Rectal smooth muscle tissue (tissue), 1 donor: ENCODE measurements at regions not wholly inside any gene's neighbourhood (a gene's known extent, or its start where the extent isn't known, plus 50 kb on each side); places are given as distances from the start of the nearest gene placed in this dataset.

Source experiments
- H3K27ac ChIP-seq: one replicate; pipeline ENCODE4 v1.7.0; 2013; ENCODE audit warnings: low read depth, low read length, inconsistent platforms
- H3K27me3 ChIP-seq: one replicate; pipeline ENCODE4 v1.7.0; 2013; ENCODE audit warnings: low read length; ENCODE audit not compliant: control insufficient read depth, insufficient read depth
- H3K36me3 ChIP-seq: one replicate; pipeline ENCODE4 v1.7.0; 2013; ENCODE audit warnings: low read length; ENCODE audit not compliant: control insufficient read depth, insufficient read depth
- H3K4me1 ChIP-seq: one replicate; pipeline ENCODE4 v1.7.0; 2013; ENCODE audit warnings: low read length; ENCODE audit not compliant: control insufficient read depth, insufficient read depth
- H3K4me3 ChIP-seq: one replicate; pipeline ENCODE4 v1.7.0; 2013; ENCODE audit warnings: low read length
- H3K9ac ChIP-seq: one replicate; pipeline ENCODE4 v1.7.0; 2013; ENCODE audit warnings: low read length

GRCh38 chr9:106119176-106119575, 424.8 kb downstream of the TMEM38B start:
- no peak overlapping the region for H3K27ac ChIP-seq
- no peak overlapping the region for H3K9ac ChIP-seq
- no peaks in the 10 kb centered on the region for H3K4me1 ChIP-seq
- no peaks in the 10 kb centered on the region for H3K27me3 ChIP-seq
- no peaks in the 10 kb centered on the region for H3K36me3 ChIP-seq
- no peak overlapping the region for H3K4me3 ChIP-seq

GRCh38 chr9:106120071-106120470, 425.7 kb downstream of the TMEM38B start:
- Histone ChIP-seq H3K9ac (no peak overlapping the region), H3K4me1 (no peaks in the 10 kb centered on the region), H3K36me3 (no peaks in the 10 kb centered on the region), H3K27me3 (no peaks in the 10 kb centered on the region), H3K4me3 (no peak overlapping the region), H3K27ac (no peak overlapping the region)

- Histone ChIP-seq H3K9ac (no peak overlapping the region), H3K4me1 (no peaks in the 10 kb centered on the region), H3K36me3 (no peaks in the 10 kb centered on the region), H3K27ac (no peak overlapping the region), H3K4me3 (no peak overlapping the region), H3K27me3 (no peaks in the 10 kb centered on the region)
Observed at GRCh38 chr9:106127776-106128175, 433.4 kb downstream of the TMEM38B start.

- H3K4me3 ChIP-seq = no peak overlapping the region
- no peaks in the 10 kb centered on the region for H3K4me1 ChIP-seq
- H3K36me3 ChIP-seq = no peaks in the 10 kb centered on the region
- no peaks in the 10 kb centered on the region for H3K27me3 ChIP-seq
- no peak overlapping the region for H3K27ac ChIP-seq
- H3K9ac ChIP-seq = no peak overlapping the region
Observed at GRCh38 chr9:106130374-106130773, 436.0 kb downstream of the TMEM38B start.

GRCh38 chr9:106143781-106144180, 449.4 kb downstream of the TMEM38B start:
- Histone ChIP-seq H3K9ac (no peak overlapping the region), H3K27ac (no peak overlapping the region), H3K4me3 (no peak overlapping the region), H3K27me3 (no peaks in the 10 kb centered on the region), H3K4me1 (no peaks in the 10 kb centered on the region), H3K36me3 (no peaks in the 10 kb centered on the region)

- Histone ChIP-seq H3K27me3 (no peaks in the 10 kb centered on the region), H3K36me3 (no peaks in the 10 kb centered on the region), H3K4me1 (no peaks in the 10 kb centered on the region), H3K4me3 (no peak overlapping the region), H3K27ac (no peak overlapping the region), H3K9ac (no peak overlapping the region)
Observed at GRCh38 chr9:106146066-106146840, 451.9 kb downstream of the TMEM38B start.

GRCh38 chr9:106146886-106147285, 452.5 kb downstream of the TMEM38B start:
- Histone ChIP-seq H3K4me1 (no peaks in the 10 kb centered on the region), H3K27ac (no peak overlapping the region), H3K36me3 (no peaks in the 10 kb centered on the region), H3K4me3 (no peak overlapping the region), H3K27me3 (no peaks in the 10 kb centered on the region), H3K9ac (no peak overlapping the region)

- no peak overlapping the region for H3K27ac ChIP-seq
- no peak overlapping the region for H3K9ac ChIP-seq
- no peak overlapping the region for H3K4me3 ChIP-seq
- H3K36me3 ChIP-seq = no peaks in the 10 kb centered on the region
- H3K4me1 ChIP-seq = no peaks in the 10 kb centered on the region
- H3K27me3 ChIP-seq = no peaks in the 10 kb centered on the region
Observed at GRCh38 chr9:106149956-106150355, 455.6 kb downstream of the TMEM38B start.

GRCh38 chr9:106156465-106156864, 462.1 kb downstream of the TMEM38B start:
- Histone ChIP-seq H3K36me3 (no peaks in the 10 kb centered on the region), H3K4me3 (no peak overlapping the region), H3K9ac (no peak overlapping the region), H3K4me1 (no peaks in the 10 kb centered on the region), H3K27ac (no peak overlapping the region), H3K27me3 (no peaks in the 10 kb centered on the region)

- Histone ChIP-seq H3K4me1 (no peaks in the 10 kb centered on the region), H3K27me3 (no peaks in the 10 kb centered on the region), H3K27ac (no peak overlapping the region), H3K4me3 (no peak overlapping the region), H3K36me3 (no peaks in the 10 kb centered on the region), H3K9ac (no peak overlapping the region)
Observed at GRCh38 chr9:106172265-106172664, 477.9 kb downstream of the TMEM38B start.

- Histone ChIP-seq H3K9ac (no peak overlapping the region), H3K27me3 (no peaks in the 10 kb centered on the region), H3K4me3 (no peak overlapping the region), H3K27ac (no peak overlapping the region), H3K4me1 (no peaks in the 10 kb centered on the region), H3K36me3 (no peaks in the 10 kb centered on the region)
Observed at GRCh38 chr9:106174346-106174745, 480.0 kb downstream of the TMEM38B start.

- Histone ChIP-seq H3K27me3 (no peaks in the 10 kb centered on the region), H3K36me3 (no peaks in the 10 kb centered on the region), H3K4me3 (no peak overlapping the region), H3K9ac (no peak overlapping the region), H3K27ac (no peak overlapping the region), H3K4me1 (no peaks in the 10 kb centered on the region)
Observed at GRCh38 chr9:106177216-106177615, 482.9 kb downstream of the TMEM38B start.

- Histone ChIP-seq H3K4me3 (no peak overlapping the region), H3K4me1 (no peaks in the 10 kb centered on the region), H3K27ac (no peak overlapping the region), H3K27me3 (no peaks in the 10 kb centered on the region), H3K9ac (no peak overlapping the region), H3K36me3 (no peaks in the 10 kb centered on the region)
Observed at GRCh38 chr9:106179191-106179590, 484.9 kb downstream of the TMEM38B start.
